Erythroblast (primary cell): ENCODE measurements at regions not wholly inside any gene's neighbourhood (a gene's known extent, or its start where the extent isn't known, plus 50 kb on each side); places are given as distances from the start of the nearest gene placed in this dataset.

ENCODE experiments used
- GATA1 ChIP-seq: IDR thresholded peaks from 2 replicates; pipeline ENCODE4 v1.6.1; 2011; ENCODE audit warnings: low read depth, mild to moderate bottlenecking, control low read depth, low read length, moderate library complexity
- POLR2A ChIP-seq: IDR thresholded peaks from 2 replicates; pipeline ENCODE4 v1.6.1; 2011; ENCODE audit warnings: mild to moderate bottlenecking, low read length

DNA sequence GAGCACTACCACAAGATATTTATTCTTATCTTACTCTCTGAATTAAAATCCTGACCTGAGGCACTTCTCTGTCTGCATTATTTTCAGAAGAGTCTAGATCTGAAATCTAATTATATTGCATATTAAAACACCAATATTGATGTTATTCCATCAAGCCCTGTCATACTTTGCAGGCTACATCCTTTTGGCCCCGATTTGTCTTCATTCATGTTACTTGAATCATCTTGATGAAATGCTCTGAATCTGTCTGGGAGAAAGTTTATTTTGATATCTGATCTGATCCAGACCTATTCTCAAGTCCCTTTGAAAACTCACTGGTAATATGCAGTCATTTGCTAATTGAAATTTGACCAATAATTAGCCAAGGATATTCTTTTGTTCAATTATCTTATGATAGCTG is 79.9 kb downstream of the BBS10 start:
- TF ChIP-seq POLR2A = no peak
- TF ChIP-seq GATA1 = no peak
